CD4-positive, alpha-beta memory T cell (primary cell): ENCODE measurements at regions not wholly inside any gene's neighbourhood (a gene's known extent, or its start where the extent isn't known, plus 50 kb on each side); places are given as distances from the start of the nearest gene placed in this dataset.
A peak's percentile ranks its signal among the peaks of the same experiment; 100 is the strongest.
"Not testable (repeated sequence)": the region's sequence is repeated elsewhere in the genome, so short reads cannot be mapped to it uniquely, and the experiment has no call there.

Source experiments
- CTCF ChIA-PET: fragments of 350-600 bp; sonication (Branson Sonifier 250); formaldehyde crosslinking; loops from one replicate; lab custom pipeline; 2021; ENCODE audit warnings: inconsistent platforms; ENCODE audit not compliant: partially characterized antibody; lab: Charles Lee
- POLR2A ChIA-PET: fragments of 350-600 bp; sonication (Branson Sonifier 250); formaldehyde crosslinking; loops from one replicate; lab custom pipeline; 2021; ENCODE audit not compliant: partially characterized antibody; lab: Charles Lee
- DNase-seq, 5 donors: peaks; one replicate each; pipeline versions ENCODE4 v3.0.0 to v3.0.0-alpha.2; 2020 to 2022; ENCODE audit warnings: mixed read lengths in 1 of 5
- H3K27ac ChIP-seq: one replicate; pipeline ENCODE4 v1.7.0; 2013; ENCODE audit warnings: low read depth, low read length
- H3K27me3 ChIP-seq: 2 replicates; pipeline ENCODE4 v1.7.0; 2013; ENCODE audit warnings: mild to moderate bottlenecking, low read length, moderate library complexity; ENCODE audit not compliant: insufficient read depth
- H3K36me3 ChIP-seq: 2 replicates; pipeline ENCODE4 v1.7.0; 2013; ENCODE audit warnings: mild to moderate bottlenecking, low read length, moderate library complexity; ENCODE audit not compliant: insufficient read depth
- H3K4me1 ChIP-seq: 2 replicates; pipeline ENCODE4 v1.7.0; 2013; ENCODE audit warnings: mild to moderate bottlenecking, low read length, moderate library complexity; ENCODE audit not compliant: insufficient read depth
- H3K4me3 ChIP-seq, 2 donors: one replicate each; pipeline ENCODE4 v1.7.0; 2013; ENCODE audit warnings: low read length in 2 of 2, mild to moderate bottlenecking in 1 of 2
- H3K9me3 ChIP-seq, 2 donors: one replicate each; pipeline ENCODE4 v1.7.0; 2013; ENCODE audit warnings: low read length in 2 of 2, control low read depth in 1 of 2; ENCODE audit not compliant: control insufficient read depth in 1 of 2
- H3K27ac Mint-ChIP-seq, 7 donors: one replicate each; pipeline ENCODE4 v1.8.0; 2020 to 2021; ENCODE audit warnings: mixed read lengths in 7 of 7, mild to moderate bottlenecking in 6 of 7, inconsistent platforms in 3 of 7, moderate library complexity in 3 of 7
- H3K27me3 Mint-ChIP-seq, 2 donors: one replicate each; pipeline ENCODE4 v1.8.0; 2020 to 2021; ENCODE audit warnings: mixed read lengths in 2 of 2
- H3K36me3 Mint-ChIP-seq, 2 donors: one replicate each; pipeline ENCODE4 v1.8.0; 2020 to 2021; ENCODE audit warnings: mixed read lengths in 2 of 2, inconsistent platforms in 1 of 2, mild to moderate bottlenecking in 1 of 2
- H3K4me1 Mint-ChIP-seq, 4 donors: one replicate each; pipeline ENCODE4 v1.8.0; 2020 to 2021; ENCODE audit warnings: mixed read lengths in 4 of 4, mild to moderate bottlenecking in 1 of 4
- H3K4me3 Mint-ChIP-seq, 8 donors: one replicate each; pipeline ENCODE4 v1.8.0; 2020 to 2021; ENCODE audit warnings: mixed read lengths in 8 of 8, mild to moderate bottlenecking in 7 of 8, moderate library complexity in 6 of 8, inconsistent platforms in 3 of 8
- H3K9me3 Mint-ChIP-seq, 8 donors: one replicate each; pipeline ENCODE4 v1.8.0; 2020 to 2021; ENCODE audit warnings: mixed read lengths in 8 of 8, mild to moderate bottlenecking in 5 of 8, inconsistent platforms in 3 of 8, moderate library complexity in 1 of 8
- intact Hi-C: fragments of 100-400 bp; cut with micrococcal nuclease; formaldehyde crosslinking; loops from one replicate; pipeline ENCODE4 v1.15.1; 2023

DNA sequence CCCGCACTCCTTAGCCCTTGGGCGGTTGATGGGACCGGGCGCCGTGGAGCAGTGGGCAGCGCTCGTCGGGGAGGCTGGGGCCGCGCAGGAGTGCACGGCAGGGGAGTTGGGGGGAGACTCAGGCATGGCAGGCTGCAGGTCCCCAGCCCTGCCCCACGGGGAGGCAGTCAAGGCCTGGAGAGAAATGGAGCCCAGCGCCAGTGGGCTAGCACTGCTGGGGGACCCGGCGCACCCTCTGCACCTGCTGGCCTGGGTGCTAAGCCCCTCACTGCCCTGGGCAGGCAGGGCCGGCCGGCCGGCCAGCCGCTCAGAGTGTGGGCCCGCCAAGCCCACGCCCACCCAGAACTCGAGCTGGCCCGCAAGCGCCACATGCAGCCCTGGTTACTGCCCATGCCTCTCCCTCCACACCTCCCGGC is 147.2 kb upstream of the PITRM1 start:
- no peak for DNase-seq
- no peaks in the 10 kb centered on the region for H3K36me3 Mint-ChIP-seq
- Histone ChIP-seq H3K27me3 (no peaks in the 10 kb centered on the region), H3K4me1 (no peaks in the 10 kb centered on the region), H3K9me3 (no peaks in the 10 kb centered on the region), H3K27ac (no peak overlapping the region), H3K4me3 (no peak overlapping the region), H3K36me3 (no peaks in the 10 kb centered on the region)
- H3K4me3 Mint-ChIP-seq: no peak overlapping the region
- POLR2A ChIA-PET: no interaction called here
- H3K9me3 Mint-ChIP-seq: no peaks in the 10 kb centered on the region
- CTCF ChIA-PET: interaction anchor here (1.1 kb wide), 1 partner anchor 10 kb away, joined by 3 read pairs; no protein-coding TSS in a partner anchor
- intact Hi-C loops: no loop called here
- peaks cover 10 to 20% of the 10 kb centered on the region in 2 donors for H3K27me3 Mint-ChIP-seq
- H3K27ac Mint-ChIP-seq: no peak overlapping the region
- H3K4me1 Mint-ChIP-seq: peaks cover 0 to 6% (median 4%) of the 10 kb centered on the region in 4 donors

- H3K27ac ChIP-seq, H3K27ac Mint-ChIP-seq, CTCF ChIA-PET, H3K4me3 ChIP-seq, POLR2A ChIA-PET, H3K4me1 Mint-ChIP-seq, intact Hi-C loops, H3K36me3 ChIP-seq, H3K36me3 Mint-ChIP-seq, H3K27me3 ChIP-seq, H3K9me3 ChIP-seq, H3K4me1 ChIP-seq, DNase-seq, H3K9me3 Mint-ChIP-seq, H3K4me3 Mint-ChIP-seq: not testable (repeated sequence)
- H3K27me3 Mint-ChIP-seq: peaks cover 12 to 20% of the 10 kb centered on the region in 2 donors
Observed at GRCh38 chr10:3318480-3318807, 145.9 kb upstream of the PITRM1 start.

DNA sequence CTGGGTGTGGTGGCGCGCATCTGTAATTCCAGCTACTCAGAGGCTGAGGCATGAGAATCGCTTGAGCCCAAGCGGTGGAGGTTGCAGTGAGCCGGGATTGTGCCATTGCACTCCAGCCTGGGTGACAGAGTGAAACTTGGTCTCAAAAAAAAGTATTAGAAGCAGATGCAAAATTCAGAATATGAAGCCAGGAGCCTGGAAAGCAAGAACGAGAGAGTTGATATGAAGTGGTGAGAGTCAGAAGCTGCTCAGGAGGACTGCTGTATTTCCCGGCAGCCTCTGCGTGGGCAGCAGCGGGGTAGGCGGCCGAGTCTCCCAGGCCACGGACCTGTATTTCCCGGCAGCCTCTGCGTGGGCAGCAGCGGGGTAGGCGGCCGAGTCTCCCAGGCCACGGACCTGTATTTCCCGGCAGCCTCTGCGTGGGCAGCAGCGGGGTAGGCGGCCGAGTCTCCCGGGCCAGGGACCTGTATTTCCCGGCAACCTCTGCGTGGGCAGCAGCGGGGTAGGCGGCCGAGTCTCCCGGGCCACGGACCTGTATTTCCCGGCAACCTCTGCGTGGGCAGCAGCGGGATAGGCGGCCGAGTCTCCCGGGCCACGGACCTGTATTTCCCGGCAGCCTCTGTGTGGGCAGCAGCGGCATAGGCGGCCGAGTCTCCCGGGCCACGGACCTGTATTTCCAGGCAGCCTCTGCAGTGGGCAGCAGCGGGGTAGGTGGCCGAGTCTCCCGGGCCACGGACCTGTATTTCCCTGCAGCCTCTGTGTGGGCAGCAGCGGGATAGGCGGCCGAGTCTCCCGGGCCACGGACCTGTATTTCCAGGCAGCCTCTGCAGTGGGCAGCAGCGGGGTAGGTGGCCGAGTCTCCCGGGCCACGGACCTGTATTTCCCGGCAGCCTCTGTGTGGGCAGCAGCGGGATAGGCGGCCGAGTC is 145.2 kb upstream of the PITRM1 start:
- DNase-seq, H3K36me3 Mint-ChIP-seq, POLR2A ChIA-PET, H3K9me3 ChIP-seq, H3K4me3 ChIP-seq, H3K27ac ChIP-seq, H3K4me1 ChIP-seq, H3K27ac Mint-ChIP-seq, intact Hi-C loops, CTCF ChIA-PET, H3K27me3 ChIP-seq, H3K36me3 ChIP-seq, H3K9me3 Mint-ChIP-seq, H3K4me1 Mint-ChIP-seq: not testable (repeated sequence)
- H3K27me3 Mint-ChIP-seq: peaks cover 15 to 24% of the 10 kb centered on the region in 2 donors
- H3K4me3 Mint-ChIP-seq: peak overlapping the region in 1 of 8 donors; percentile 53

GRCh38 chr10:3314445-3315085 is 142.0 kb upstream of the PITRM1 start:
- DNase-seq, POLR2A ChIA-PET, H3K9me3 Mint-ChIP-seq, H3K4me1 ChIP-seq, CTCF ChIA-PET, H3K36me3 ChIP-seq, H3K36me3 Mint-ChIP-seq, H3K27me3 ChIP-seq, H3K4me3 Mint-ChIP-seq, H3K4me3 ChIP-seq, H3K4me1 Mint-ChIP-seq, intact Hi-C loops, H3K9me3 ChIP-seq, H3K27ac ChIP-seq: not testable (repeated sequence)
- Mint-ChIP-seq H3K27me3 (peaks cover 18 to 21% of the 10 kb centered on the region in 2 donors), H3K27ac (peak overlapping the region in 1 of 7 donors; percentile 47)

GRCh38 chr10:3313784-3314444 is 141.3 kb upstream of the PITRM1 start:
- H3K4me1 Mint-ChIP-seq, H3K4me1 ChIP-seq, H3K9me3 ChIP-seq, POLR2A ChIA-PET, H3K4me3 Mint-ChIP-seq, DNase-seq, H3K27me3 ChIP-seq, H3K4me3 ChIP-seq, intact Hi-C loops, H3K9me3 Mint-ChIP-seq, H3K36me3 ChIP-seq, H3K27ac ChIP-seq, H3K36me3 Mint-ChIP-seq: not testable (repeated sequence)
- Mint-ChIP-seq H3K27me3 (peaks cover 17 to 19% of the 10 kb centered on the region in 2 donors), H3K27ac (peak overlapping the region in 1 of 7 donors; percentile 47)
- CTCF ChIA-PET: interaction anchor here (1.1 kb wide), 1 partner anchor 17 kb away, joined by 3 read pairs; no protein-coding TSS in a partner anchor

- CTCF ChIA-PET: no interaction called here
Observed at GRCh38 chr10:3312403-3312940, 139.9 kb upstream of the PITRM1 start.

More at GRCh38 chr10:3312403-3312940, 139.9 kb upstream of the PITRM1 start:
- intact Hi-C loops: no loop called here
- Mint-ChIP-seq H3K36me3 (no peaks in the 10 kb centered on the region), H3K9me3 (peaks cover 2 to 11% (median 6%) of the 10 kb centered on the region in 8 donors), H3K27me3 (peaks cover 19 to 22% of the 10 kb centered on the region in 2 donors), H3K4me3 (no peak overlapping the region), H3K27ac (no peak overlapping the region), H3K4me1 (peaks cover 0 to 2% (median 0%) of the 10 kb centered on the region in 4 donors)
- DNase-seq: no peak
- Histone ChIP-seq H3K27ac (no peak overlapping the region), H3K36me3 (no peaks in the 10 kb centered on the region), H3K4me1 (no peaks in the 10 kb centered on the region), H3K9me3 (no peaks in the 10 kb centered on the region), H3K27me3 (no peaks in the 10 kb centered on the region), H3K4me3 (no peak overlapping the region)
- POLR2A ChIA-PET: no interaction called here
